ENCODE measurements at regions not wholly inside any gene's neighbourhood (a gene's known extent, or its start where the extent isn't known, plus 50 kb on each side); places are given as distances from the start of the nearest gene placed in this dataset.
A peak's percentile ranks its signal among the peaks of the same experiment; 100 is the strongest.

- TF ChIP-seq CTCF (IDR thresholded peaks at IDR 0.05): no peak
- no peaks in the 10 kb centered on the region for H3K36me3 ChIP-seq
- no peak overlapping the region for H3K27ac ChIP-seq
- peaks cover 0 to 22% (median 20%) of the 10 kb centered on the region in 4 donors for H3K4me1 ChIP-seq
- no peaks in the 10 kb centered on the region for H3K27me3 ChIP-seq
- H3K4me3 ChIP-seq: no peak overlapping the region
- intact Hi-C loops (cut with DNase I; ENCODE audit: low total_unique reads): no loop called here
- no peak for DNase-seq
- peaks cover 0 to 11% (median 0%) of the 10 kb centered on the region in 3 donors for H3K9me3 ChIP-seq
Measured at GRCh38 chr21:39118604-39119215, 64.5 kb downstream of the PSMG1 start.

GRCh38 chr21:39118061-39118460 lies 65.2 kb downstream of the PSMG1 start:
- TF ChIP-seq CTCF (IDR thresholded peaks at IDR 0.05): no peak
- peaks cover 0 to 5% (median 0%) of the 10 kb centered on the region in 3 donors for H3K9me3 ChIP-seq
- intact Hi-C loops (cut with DNase I; ENCODE audit: low total_unique reads): no loop called here
- H3K36me3 ChIP-seq: no peaks in the 10 kb centered on the region
- no peak for DNase-seq
- no peaks in the 10 kb centered on the region for H3K27me3 ChIP-seq
- H3K27ac ChIP-seq: no peak overlapping the region
- H3K4me1 ChIP-seq: peaks cover 0 to 27% (median 25%) of the 10 kb centered on the region in 4 donors
- no peak overlapping the region for H3K4me3 ChIP-seq

GRCh38 chr21:39117440-39117970 lies 65.7 kb downstream of the PSMG1 start:
- H3K36me3 ChIP-seq: no peaks in the 10 kb centered on the region
- intact Hi-C loops (cut with DNase I; ENCODE audit: low total_unique reads): no loop called here
- H3K4me1 ChIP-seq: peaks cover 0 to 32% (median 30%) of the 10 kb centered on the region in 4 donors
- DNase-seq: no peak
- no peaks in the 10 kb centered on the region for H3K27me3 ChIP-seq
- no peak overlapping the region for H3K27ac ChIP-seq
- H3K9me3 ChIP-seq: no peaks in the 10 kb centered on the region
- H3K4me3 ChIP-seq: no peak overlapping the region
- no peak for TF ChIP-seq CTCF (IDR thresholded peaks at IDR 0.05)

- H3K9me3 ChIP-seq: no peaks in the 10 kb centered on the region
- TF ChIP-seq CTCF (IDR thresholded peaks at IDR 0.05): no peak
- H3K4me1 ChIP-seq: peaks cover 0 to 38% (median 31%) of the 10 kb centered on the region in 4 donors
- H3K4me3 ChIP-seq: no peak overlapping the region
- no peak overlapping the region for H3K27ac ChIP-seq
- intact Hi-C loops (cut with DNase I; ENCODE audit: low total_unique reads): no loop called here
- DNase-seq: no peak
- no peaks in the 10 kb centered on the region for H3K36me3 ChIP-seq
- H3K27me3 ChIP-seq: no peaks in the 10 kb centered on the region
Measured at GRCh38 chr21:39116761-39117439, 66.4 kb downstream of the PSMG1 start.

DNA sequence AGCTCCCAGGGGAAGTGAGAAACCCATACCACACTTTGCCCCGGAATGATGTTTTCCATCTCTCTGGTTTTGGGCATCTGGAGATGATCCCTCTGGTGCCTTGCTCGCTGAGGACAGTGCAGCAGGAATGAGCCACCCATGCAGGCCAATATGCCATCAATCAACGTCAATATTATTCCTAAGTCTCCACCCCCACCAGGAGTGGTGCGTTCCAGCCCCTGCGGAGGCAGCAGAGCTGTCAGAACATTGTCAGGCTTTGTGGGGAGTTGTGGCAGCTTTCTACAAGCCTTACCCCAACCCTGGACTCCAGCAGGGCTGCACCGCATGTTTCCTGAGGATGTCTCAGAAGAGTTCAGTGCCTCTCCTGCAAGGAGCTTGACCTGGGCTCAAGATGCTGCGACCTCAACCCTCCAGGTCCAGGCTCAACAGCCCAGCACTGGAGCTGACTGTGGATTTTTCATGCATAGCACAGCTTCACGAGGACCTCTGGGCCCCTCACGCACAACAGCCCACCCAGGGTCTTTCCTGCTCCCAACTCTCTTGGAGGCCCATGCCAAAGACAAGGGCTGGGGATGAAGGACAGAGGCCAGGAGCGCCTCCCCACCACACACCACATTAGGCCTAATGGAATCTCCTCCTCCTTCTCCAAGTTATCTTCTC lies 67.5 kb downstream of the PSMG1 start:
- no peak for TF ChIP-seq CTCF (IDR thresholded peaks at IDR 0.05)
- H3K4me1 ChIP-seq: peaks cover 0 to 50% (median 37%) of the 10 kb centered on the region in 4 donors
- no peak overlapping the region for H3K4me3 ChIP-seq
- intact Hi-C loops (cut with DNase I; ENCODE audit: low total_unique reads): no loop called here
- peak overlapping the region in 1 of 2 donors; percentile 62 for H3K27ac ChIP-seq
- H3K9me3 ChIP-seq: no peaks in the 10 kb centered on the region
- H3K27me3 ChIP-seq: no peaks in the 10 kb centered on the region
- DNase-seq: peak in 1 of 2 donors; percentile 55
- no peaks in the 10 kb centered on the region for H3K36me3 ChIP-seq
